ENCODE measurements at regions not wholly inside any gene's neighbourhood (a gene's known extent, or its start where the extent isn't known, plus 50 kb on each side); places are given as distances from the start of the nearest gene placed in this dataset.
"Not testable (repeated sequence)": the region's sequence is repeated elsewhere in the genome, so short reads cannot be mapped to it uniquely, and the experiment has no call there.

DNA sequence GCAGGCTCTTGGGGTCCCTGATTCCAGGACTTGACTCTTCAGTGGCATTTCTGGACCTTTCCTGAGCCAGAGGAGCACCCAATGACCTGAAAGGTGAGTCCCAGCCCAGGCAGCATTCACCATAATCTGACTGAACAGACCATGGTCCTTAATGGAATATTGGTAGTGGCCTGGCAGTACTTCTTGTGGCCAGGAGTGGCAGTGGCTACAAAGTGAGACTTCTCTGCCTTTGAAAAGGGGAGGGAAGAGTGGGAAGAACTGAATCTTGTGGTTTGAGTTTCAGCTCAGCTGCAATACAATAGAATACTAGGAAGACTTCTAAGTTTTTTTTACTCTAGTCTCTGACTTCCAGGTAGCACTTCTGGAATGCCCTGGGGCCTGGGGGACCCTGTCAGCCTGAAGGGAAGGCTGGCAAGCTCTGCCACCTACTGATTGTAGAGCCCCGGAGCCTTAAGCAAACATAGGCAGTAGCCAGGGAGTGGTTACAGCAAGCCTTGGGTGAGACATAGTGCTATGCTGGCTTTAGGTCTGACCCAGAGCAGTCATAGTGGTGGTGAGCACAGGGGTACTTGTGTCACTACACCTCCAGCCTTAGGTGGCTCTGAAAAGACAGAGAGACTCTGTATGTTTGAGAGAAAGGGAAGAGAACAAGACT, 674.2 kb upstream of the MANEA start:
- DNase-seq = no peak

DNA sequence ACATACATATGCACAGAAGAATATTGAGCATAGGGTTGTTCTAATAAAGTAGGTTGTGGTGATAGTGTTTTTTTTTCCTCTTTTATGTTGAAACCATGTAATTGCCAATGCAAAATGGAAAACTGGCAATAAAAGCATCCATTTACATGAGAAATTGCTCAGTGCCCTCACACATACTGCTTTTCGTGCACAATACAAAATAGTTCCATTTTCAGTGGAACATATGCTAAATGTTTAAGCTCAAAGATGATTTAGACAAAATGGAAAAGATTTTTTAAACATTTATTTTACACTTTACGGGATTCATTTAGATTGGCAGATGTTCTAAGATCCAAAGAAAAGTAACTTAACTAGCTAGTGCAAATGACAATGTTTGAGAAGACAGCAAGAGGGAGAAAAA, 678.1 kb upstream of the MANEA start:
- DNase-seq = no peak

DNA sequence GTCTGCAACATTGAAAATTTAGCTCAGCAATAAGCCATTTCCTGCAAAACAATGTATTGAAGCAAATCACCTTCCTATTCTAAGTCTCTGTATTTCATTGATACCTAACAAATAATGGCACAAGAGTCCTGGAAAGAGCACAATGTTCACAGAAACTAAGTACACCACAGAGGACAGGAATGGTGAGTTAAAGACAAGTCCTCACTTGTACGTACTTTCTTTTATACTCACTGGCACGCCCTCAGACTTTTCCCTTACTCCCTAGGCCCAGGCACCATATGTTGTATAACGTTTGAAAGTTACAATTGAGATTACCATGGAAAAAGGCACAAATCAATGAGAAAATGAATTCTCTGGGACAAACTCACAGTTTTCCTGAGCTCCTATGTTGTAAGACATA, 683.0 kb upstream of the MANEA start:
- no peak for DNase-seq

DNA sequence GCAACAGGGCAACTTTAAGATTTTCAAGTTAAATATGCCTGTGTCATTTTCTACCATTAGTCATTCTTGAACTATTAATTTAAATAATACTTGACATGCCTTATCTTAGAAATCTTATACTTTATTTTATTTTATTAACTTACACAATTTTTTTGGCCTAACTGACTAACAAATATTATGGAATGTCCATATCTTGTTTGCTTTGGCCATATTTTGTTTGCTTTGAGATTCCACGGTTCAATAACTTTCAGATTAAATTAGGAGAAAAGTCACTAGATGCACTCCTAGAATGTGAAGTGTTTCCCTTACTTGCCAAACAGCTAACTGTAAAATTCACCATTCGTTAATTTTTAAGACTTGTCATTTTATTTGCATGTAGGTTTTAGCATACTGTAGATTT, 684.0 kb upstream of the MANEA start:
- no peak for DNase-seq

DNA sequence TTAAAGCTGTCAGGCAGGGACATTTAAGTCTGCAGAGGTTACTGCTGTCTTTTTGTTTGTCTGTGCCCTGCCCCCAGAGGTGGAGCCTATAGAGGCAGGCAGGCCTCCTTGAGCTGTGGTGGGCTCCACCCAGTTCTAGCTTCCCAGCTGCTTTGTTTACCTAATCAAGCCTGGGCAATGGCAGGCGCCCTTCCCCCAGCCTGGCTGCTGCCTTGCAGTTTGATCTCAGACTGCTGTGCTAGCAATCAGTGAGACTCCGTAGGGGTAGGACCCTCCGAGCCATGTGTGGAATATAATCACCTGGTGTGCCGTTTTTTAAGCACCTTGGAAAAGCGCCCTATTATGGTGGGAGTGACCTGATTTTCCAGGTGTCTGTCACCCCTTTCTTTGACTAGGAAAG, 703.5 kb upstream of the MANEA start:
- not testable (repeated sequence) for DNase-seq

DNA sequence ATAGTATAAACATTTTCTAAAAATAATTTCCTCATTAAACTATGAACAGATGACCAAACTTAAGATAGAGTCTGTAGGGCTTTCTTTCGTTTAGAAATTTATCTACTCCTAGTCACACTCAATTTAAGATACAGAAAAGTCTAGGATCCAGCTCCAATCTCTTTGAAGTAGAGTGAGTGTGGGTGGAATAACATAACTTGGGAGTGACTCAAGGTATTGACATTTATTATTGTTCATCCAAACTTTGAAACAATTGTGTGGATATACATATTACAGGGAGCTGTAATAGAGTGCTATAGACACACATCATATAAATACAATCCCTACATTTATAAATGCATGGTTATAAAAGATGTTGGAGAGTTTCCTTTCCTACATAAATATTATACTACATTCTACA, 715.2 kb upstream of the MANEA start:
- no peak for DNase-seq

DNA sequence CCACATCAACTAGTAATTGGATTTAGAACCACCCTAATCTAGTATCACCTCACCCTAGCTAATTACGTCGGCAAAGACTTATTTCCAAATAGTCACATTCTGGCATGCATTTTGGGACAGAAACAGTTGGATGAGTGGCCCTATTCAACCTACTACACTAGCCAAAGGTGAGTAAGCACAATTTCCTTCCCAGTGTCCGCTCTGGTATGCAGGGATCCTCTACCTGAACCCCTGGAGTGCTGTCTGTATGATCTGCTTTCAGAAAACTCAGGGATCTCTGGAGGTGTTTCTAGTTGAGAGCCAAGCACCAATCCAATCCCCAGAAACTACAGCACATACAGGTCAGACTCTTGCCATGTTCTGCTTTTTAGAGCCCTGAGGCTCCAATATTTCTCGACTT, 717.4 kb upstream of the MANEA start:
- DNase-seq = no peak

DNA sequence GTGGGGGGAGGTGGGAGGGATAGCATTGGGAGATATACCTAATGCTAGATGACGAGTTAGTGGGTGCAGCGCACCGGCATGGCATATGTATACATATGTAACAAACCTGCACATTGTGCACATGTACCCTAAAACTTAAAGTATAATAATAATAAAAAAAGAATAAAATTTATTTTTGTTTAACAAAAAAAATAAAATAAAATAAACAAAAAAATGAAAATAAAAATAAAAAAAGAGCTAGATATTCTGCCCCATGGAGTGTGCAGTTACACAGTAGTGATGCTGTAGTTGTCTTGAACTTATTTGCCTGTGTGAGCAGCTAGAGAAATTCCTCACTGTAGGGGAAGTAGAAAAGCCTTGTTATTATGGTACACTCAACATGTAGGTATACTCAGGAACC, 720.3 kb upstream of the MANEA start:
- not testable (repeated sequence) for DNase-seq

DNA sequence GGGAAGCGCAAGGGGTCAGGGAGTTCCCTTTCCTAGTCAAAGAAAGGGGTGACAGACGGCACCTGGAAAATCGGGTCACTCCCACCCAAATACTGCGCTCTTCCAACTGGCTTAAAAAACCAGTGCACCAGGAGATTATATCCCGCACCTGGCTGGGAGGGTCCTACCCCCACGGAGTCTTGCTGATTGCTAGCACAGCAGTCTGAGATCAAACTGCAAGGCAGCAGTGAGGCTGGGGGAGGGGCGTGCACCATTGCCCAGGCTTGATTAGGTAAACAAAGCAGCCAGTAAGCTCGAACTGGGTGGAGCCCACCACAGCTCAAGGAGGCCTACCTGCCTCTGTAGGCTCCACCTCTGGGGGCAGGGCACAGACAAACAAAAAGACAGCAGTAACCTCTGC, 726.0 kb upstream of the MANEA start:
- DNase-seq = not testable (repeated sequence)

DNA sequence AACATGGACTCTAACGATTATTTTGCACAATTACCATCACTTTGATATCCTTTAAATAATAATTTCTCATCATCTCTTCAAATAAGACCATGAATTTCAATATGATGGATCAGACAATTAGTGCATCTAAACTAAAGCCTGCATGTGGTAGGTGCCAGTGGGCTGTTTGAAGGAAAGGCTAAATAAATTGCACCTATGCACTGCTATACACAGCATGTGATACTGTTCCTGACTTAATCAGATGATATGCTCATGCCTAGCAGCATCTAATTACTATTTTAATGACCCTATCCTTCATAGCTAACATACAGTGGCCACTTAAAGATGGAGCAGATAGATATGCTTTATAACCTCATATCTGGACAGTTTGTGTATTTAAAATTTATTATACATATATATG, 731.6 kb upstream of the MANEA start:
- no peak for DNase-seq

DNA sequence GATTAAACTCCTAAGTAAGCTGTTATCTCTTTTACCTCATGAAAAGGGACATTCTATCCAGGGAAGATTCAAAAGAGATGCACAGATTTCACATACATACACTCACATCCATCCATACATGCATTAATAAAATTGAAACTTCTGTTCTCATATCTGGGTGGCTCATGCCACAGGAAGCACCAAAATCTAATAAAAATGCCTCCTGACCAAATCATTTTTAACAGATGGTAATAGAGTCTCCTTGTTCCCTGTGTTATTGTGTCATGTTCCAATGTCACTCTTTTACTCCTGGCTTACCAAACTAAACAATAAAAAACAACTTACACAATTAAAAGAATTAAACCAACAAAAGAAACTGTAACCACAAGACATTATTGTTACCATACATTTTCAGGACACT, 742.1 kb upstream of the MANEA start:
- no peak for DNase-seq

DNA sequence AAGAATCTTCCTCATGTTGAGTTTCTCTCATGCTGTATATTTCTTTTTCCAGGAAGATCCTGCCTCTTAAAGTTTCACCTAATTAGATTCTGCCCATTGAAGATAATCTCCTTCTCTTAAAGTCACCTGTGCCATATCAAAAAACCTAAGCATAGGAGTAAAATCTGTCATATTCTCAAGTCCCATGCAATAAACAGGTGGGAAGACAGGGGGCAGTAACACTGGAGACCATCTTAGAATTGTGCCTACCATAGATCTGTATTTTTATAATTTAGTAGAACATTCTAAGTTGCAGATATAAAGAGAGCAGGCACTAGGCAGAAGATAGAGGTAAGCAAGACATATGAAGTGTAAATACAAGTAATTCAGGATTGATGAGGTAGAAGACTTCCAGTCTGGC, 763.5 kb upstream of the MANEA start:
- DNase-seq = no peak

DNA sequence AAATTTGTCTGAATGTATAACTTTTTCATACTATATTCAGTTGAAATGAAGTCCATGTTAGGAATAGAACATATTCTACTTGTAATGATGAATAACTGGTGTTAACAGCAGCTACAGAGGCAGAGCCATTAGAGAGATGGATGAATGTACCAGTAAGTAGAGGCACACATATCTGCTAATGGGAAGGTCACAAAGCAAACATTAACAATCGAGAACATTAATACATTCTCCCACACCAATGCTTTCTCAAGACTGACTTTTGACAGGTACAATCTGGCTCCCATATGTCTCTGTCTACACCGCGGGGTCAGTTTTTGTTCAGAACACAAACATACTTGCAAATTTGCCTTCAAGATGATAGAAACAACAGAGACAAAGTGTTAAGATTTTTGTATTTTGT, 776.0 kb upstream of the MANEA start:
- no peak for DNase-seq

DNA sequence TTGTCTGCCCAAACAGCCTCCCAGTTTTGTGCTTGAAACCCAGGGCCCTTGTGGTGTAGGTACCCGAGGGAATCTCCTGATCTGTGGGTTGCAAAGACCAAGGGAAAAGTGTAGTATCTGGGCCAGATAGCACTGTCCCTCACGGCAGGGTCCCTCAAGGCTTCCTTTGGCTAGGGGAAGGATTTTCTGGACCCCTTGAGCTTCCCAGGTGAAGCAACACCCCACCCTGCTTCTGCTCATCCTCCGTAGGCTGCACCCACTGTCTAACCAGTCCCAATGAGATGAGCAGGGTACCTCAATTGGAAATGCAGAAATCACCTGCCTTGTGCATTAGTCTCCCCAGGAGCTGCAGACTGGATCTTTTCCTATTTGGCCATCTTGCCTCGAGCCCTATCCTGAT, 791.8 kb upstream of the MANEA start:
- DNase-seq = no peak

DNA sequence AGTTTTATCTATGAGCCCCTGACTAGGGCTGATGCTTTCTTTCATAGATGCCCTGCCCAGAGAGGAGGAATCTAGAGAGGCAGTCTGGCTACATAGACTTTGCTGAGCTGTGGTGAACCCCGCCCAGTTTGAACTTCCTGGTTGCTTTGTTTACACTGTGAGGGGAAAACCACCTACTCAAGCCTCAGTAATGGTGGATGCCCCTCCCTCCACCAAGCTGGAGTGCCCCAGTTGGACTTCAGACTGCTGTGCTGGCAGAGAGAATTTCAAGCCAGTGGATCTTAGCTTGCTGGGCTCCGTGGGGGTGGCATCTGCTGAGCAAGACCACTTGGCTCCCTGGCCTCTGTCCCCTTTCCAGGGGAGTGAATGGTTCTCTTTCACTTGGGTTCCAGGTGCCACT, 792.3 kb upstream of the MANEA start:
- not testable (repeated sequence) for DNase-seq

DNA sequence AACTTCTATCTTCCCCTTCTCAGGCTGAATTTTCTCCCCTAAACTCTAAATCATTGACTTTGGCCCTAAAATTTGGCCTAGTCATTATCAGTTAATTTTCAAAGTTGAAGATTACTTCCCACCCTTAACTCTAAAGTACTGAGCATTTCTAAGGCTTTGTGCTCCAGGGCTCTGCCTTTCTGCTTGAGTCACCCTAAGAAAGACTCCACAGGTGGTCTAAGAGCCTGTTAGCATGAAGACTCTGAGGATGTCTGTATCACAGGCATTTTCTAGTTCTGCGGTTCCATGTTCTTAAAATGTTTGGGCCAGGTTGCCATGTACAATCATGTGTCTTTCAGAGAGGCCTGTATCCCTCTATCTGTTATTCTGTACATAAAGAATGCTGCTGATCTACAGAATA, 808.1 kb upstream of the MANEA start:
- DNase-seq = no peak

DNA sequence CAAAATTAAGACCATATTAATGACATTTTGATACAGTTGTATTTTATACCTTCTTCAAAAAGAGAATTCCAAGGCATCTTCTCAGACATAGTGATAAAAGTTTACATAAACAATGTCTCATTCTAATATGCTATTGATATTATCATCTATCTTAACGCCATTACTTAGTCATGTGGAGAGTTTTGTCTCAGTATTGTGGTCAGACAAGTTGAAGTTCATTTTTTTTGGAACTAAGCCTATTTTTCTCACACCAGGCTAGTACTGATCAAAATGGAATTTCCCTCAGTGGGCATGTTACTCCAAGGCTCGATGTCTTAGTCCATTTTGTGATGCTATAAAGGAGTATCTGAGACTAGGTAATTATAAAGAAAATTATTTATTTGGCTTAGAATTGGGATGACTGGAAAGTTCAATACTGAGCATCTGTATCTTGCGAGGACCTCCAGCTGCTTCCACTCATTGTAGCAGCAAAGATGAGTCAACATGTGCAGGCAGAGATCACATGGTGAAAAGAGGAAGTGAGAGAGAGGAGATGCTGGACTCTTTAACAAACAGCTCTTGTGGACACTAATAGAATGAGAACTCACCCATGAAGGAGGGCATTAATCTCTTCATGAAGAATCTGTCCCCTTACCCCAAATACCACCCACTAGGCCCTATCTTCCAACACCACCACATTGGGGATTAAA, 825.5 kb upstream of the MANEA start:
- no peak for DNase-seq

DNA sequence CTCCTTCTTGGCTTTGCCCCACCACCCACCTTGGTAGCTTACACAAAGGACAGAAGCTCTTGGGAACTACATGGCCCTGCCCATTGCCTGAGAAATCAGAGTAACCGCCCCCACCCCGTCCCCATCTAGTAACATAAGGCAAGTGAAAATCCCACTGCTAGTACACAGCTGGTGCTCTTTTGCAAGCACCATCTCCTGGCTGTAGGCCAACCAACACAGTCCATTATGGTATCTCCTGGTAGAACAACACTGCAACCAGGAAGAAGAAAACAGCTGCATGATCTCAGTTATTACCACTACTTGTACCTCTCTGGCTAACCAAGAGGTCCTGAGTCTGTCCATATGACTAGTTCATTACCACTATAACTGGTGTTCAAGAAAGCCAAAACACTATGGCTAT, 841.1 kb upstream of the MANEA start:
- no peak for DNase-seq

DNA sequence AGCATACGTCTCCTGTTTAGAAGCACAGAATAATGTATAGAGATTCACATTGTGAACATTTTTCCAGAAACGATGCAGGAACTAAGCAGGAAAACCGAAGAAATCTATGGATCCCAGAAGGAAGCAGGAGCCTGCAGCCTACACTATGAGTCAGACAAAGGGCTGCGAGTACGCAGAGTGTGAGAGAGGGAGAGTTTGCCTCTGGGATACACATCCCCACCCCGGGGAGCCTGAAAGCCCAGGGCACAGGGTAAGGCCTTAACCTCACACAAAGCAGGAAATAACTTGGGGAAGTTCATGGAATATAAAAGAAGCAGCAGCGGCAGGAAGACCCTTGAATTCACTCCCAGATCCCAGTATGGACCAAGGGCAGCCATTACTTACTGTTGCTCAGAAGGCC, 842.1 kb upstream of the MANEA start:
- DNase-seq = no peak

DNA sequence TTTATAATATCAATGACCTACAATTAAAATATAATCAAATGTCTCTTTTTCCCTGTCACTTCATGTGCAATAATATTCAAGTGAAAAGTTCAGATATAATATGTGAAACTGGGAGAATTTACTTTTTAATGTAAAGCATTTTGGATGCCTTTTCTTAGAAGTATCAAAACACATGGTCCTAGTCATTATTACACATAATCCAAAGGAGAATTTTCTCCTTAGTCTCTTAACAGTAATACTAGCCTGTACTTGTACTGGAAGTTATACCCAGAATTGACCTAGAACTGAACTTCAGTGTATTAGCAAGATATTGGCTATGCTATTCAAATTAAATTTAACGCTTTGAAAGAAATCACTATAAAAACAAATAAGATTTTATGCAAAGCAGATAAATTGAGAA, 842.6 kb upstream of the MANEA start:
- DNase-seq = no peak

DNA sequence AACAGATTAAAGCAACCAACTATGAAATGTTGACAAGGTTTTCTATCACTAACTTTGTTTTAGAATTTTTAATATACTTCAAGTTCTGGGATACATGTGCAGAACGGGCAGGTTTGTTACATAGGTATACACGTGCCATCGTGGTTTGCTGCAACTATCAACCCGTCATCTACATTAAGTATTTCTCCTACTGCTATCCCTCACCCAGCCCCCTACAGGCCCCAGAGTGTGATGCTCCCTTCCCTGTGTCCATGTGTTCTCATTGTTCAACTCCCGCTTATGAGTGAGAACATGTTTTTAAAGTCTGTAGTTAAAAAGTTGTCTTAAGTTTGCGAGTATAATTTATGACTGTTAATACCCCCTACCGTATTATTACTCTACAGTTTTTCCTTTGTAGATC, 844.3 kb upstream of the MANEA start:
- DNase-seq = no peak

DNA sequence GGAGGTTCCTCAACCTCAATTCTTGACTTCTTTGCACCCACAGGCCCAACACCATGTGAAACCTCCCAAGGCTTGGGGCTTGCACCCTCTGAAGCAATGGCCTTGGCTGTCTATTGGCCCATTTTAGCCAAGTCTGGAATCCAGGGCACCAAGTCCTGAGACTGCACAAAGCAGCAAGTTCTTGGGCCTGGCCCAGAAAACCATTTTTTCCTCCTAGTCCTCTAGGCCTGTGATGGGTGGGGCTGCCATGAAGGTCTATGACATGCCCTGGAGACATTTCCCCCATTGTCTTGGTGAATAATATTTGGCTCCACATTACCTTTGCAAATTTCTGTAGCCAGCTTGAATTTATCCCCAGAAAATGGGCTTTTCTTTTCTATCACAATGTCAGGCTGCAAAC, 849.6 kb upstream of the MANEA start:
- no peak for DNase-seq

DNA sequence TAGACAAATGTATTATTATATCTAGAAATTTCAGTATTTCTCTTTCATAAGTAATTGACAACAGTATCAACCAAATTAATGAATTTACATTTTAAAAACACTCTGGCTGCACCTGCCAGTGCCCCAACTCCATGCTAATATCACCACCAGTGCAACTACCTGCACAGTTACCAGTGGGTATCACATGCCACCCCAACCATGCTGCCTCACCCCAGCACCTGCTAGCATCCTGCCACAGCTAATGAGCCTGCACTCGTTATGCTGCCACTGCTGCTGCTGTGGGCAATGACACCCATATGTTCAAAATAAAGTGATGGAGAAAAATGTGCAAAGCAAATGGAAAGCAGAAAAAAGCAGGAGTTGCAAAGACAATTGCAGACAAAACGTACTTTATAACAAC, 855.9 kb upstream of the MANEA start:
- no peak for DNase-seq

DNA sequence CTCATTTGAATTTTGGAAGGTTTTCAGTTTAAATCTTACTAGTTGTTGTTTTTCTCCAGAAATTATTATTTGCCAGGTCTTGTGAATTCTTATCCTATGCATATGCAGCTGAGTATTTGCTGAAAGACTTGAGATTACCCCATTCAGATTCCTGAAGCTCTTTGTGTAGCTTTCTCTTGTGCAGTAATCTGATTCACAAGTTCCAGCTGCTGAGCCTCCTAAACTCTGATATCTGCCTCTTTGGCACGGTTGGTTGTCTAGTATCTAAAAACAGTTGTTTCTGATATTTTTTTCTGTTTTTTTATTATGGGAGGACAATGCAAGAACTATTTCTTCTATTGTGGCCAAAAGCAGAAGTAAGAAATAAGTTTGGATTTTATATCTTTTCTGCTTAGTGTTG, 863.9 kb upstream of the MANEA start:
- no peak for DNase-seq

DNA sequence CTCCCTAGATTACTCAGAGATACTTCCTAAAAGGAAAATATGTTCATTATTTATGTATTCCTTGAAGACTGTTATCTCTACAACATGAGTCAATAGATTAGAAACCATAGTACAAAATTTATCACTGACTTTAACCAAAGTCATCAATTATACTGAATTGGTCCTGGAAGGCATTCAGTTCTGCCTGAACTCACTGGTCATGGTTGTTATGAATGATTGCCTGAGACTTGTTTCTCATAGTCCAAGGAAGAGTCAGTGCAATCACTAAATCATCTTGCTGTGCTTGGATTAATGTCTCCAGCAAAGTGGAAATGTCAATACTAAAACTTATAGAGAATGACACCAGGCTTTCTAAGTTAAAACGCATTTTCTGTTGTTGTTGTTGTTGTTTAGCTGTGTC, 878.6 kb upstream of the MANEA start:
- DNase-seq = no peak

Data from kidney glomerular epithelial cell (primary cell).